ENCODE measurements at regions not wholly inside any gene's neighbourhood (a gene's known extent, or its start where the extent isn't known, plus 50 kb on each side); places are given as distances from the start of the nearest gene placed in this dataset.

DNA sequence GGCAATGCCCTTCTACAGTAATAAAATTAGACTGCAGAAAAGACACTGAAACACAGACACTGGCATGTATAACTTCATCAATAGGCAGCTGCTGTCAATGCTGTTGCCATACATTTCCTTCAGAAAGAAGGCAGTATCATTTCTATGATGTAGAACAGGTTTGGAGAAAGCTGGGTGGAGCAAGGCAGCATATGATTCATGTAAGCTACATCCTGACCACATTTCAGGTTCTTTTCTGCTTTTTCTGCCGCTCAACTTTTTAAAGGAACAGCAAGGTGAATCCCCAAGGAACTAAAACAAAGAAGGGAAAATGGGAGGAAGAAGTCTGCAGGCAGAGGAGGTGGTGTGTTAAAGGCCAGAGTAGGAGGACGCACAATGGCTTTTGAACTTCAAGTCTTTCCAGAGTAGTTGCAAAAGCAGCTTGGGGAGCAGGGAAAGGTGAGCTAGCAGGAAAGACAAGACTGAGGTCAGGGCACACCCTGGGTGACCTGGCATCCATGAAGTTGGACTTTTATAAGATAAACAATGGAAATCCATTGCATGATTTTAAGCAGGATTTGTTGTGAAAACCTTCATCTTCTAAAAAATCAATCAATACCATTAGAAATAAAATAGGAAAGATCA, 142.1 kb downstream of the MED10 start:
- no peak for DNase-seq (ENCODE audit: low spot score)

GRCh38 chr5:6235726-6236125, 142.6 kb downstream of the MED10 start:
- no peak for DNase-seq (ENCODE audit: low spot score)

GRCh38 chr5:6228257-6229250, 149.8 kb downstream of the MED10 start:
- no peak for DNase-seq (ENCODE audit: low spot score)

DNA sequence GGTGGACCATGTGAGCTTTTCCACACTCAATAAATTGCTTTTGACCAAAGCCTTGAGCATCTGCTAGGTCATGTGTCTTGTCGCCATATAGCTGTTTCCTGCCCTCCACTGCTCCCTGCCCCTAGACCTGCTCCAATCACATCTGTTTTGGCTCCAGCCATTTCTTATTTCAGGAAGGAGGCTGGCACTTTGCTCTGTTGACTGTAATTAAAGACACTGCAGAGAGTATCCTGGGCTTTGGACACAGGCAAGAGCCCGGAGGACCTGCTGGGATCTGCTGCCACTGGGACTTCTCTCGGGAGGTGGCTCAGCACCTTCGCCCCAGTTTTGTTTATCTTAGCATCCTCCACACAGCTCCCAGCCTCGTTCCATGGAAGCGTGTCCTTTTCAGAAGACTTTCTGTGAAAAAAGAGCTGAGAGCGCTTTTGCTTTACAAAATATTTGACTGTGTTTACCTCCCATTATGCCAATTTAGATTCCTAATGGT, 153.2 kb downstream of the MED10 start:
- DNase-seq (ENCODE audit: low spot score): no peak

DNA sequence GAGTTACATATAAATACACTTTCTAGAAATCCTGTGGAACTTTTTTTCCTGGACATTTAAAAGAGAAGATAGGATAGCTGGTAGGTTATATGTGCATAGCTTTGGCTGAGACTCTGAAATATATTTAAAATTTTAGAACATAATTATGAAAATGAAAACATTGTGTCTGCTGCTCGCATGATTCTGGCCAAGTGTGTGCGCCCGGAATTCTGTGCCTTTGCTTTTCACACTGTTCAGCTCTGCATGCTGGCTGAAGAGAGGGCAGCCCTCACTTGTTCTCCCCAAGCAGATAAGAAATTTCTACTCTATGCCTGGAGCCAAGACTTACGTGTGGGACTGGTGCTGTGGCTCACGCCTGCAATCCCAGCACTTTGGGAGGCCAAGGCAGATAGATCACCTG, 153.9 kb downstream of the MED10 start:
- no peak for DNase-seq (ENCODE audit: low spot score)

- no peak for DNase-seq (ENCODE audit: low spot score)
Observed at GRCh38 chr5:6222899-6223298, 155.4 kb downstream of the MED10 start.

DNA sequence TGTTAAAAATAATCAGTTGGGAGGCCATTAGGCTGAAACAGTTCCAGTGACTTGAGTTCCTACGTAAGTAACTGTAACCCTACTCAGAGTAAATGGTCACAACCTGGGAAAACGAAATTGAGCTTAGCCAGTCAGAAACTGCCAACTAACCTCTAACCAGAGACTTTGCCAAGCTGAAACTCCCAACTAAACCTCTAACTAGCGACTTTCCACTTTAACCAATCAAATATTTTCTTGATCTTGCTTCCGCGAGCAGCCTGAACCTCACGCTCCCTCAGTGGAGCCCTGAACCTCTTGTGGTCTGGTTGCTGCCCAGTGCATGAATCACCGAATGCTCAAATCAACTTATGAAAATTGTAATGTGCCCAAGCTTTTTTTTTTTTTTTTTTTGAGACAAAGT, 156.2 kb downstream of the MED10 start:
- no peak for DNase-seq (ENCODE audit: low spot score)

- no peak for DNase-seq (ENCODE audit: low spot score)
Observed at GRCh38 chr5:6221141-6221626, 157.2 kb downstream of the MED10 start.

- no peak for DNase-seq (ENCODE audit: low spot score)
Observed at GRCh38 chr5:6220346-6221088, 157.8 kb downstream of the MED10 start.

GRCh38 chr5:6218517-6218916, 159.8 kb downstream of the MED10 start:
- DNase-seq (ENCODE audit: low spot score): no peak

- DNase-seq (ENCODE audit: low spot score): no peak
Observed at GRCh38 chr5:6218116-6218515, 160.2 kb downstream of the MED10 start.

- DNase-seq (ENCODE audit: low spot score): no peak
Observed at GRCh38 chr5:6216471-6217075, 161.8 kb downstream of the MED10 start.

DNA sequence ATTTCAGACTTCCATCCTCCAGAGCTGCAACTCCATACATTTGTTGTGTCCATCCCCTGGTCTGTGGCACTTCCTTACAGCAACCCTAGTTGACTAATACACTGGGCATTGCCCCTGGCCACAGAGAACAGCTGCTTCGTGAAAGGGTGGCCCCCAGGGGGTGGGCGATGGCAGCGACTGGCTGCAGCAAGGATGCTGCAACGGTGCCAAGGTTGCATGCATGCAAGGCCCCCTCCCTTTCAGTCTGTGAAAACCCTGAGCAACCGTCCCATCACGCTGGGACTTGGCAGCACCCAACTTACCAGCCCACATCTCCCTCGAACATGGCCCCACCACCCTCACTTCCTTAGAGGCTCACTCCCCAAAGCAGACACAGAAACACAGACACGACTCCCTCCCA, 162.5 kb downstream of the MED10 start:
- no peak for DNase-seq (ENCODE audit: low spot score)

DNA sequence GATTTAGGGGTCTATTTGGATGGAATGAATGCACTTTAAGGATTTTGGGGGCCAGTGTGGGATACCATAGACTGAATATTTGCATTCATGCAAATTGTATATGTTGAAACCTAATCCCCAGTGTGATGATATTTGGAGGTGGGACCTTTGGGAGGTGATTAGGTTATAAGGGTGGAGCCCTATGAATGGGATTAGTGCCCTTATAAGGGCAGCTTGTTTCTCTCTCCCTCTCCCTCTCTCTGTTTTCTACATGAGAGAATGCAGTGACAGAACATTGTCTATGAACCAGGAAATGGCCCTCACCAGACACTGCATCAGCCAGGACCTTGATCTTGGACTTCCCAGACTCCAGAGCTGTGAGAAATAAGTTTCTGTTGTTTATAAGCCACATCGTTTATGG, 166.1 kb downstream of the MED10 start:
- DNase-seq (ENCODE audit: low spot score): no peak

GRCh38 chr5:6206501-6206900, 171.8 kb downstream of the MED10 start:
- DNase-seq (ENCODE audit: low spot score): no peak

DNA sequence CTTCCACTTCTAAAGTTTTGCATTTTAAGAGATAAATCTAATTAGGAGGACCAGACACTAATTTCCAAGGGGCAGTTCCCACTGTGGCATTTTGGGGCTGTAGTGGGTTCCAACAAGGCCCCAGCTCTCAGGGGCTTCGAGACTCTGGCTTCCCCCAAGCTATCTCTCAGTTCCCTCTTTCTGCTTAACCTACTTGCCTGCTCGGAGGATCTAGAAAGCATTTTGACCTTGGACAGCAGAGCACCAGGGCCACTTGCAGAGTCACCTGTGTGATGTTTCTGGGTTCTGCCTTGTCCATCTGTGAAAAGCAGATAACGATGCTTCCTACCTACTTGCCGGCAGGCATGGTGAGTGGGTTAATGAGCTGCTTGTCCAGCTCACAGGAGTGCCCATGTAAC, 175.4 kb downstream of the MED10 start:
- DNase-seq (ENCODE audit: low spot score): no peak

DNA sequence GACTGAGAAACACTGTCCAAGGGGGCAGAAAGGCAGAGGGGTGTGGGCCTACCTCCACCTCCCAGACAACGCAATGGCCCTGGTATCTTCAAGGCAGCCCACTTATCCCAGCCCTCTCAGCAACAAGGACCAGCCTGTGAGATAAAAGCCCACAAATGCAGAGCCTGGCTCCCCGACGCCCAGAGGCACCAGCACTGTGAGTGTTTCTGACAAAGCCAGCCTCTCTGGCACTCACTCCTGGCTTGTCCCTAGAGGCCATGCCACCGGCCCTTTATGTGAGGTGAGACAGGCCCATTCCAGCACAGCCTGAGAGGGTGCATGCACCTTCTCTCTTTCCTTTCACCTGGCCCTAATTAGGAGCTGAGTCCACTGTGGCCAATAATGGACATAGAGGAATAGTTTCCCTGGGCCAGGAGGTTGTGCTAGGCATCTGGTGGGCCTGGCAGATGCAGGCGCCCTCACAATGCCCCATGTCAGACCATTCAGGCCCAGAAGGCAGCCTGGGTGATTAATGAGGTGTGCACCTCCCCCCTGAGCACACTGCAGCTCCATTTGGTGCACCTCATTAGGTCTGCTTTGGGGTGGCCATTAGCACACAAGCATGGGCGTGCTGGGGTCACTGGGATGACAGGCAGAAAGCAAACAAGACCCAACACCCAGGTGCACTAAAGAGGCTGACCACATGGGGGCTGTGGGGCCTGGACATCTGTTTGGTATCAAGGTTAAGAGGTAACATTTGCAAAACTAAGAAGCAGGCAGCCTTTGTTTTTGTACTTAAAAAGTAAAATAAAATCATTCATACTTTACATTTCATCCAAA, 176.0 kb downstream of the MED10 start:
- DNase-seq (ENCODE audit: low spot score): no peak

- no peak for DNase-seq (ENCODE audit: low spot score)
Observed at GRCh38 chr5:6201631-6202030, 176.7 kb downstream of the MED10 start.

DNA sequence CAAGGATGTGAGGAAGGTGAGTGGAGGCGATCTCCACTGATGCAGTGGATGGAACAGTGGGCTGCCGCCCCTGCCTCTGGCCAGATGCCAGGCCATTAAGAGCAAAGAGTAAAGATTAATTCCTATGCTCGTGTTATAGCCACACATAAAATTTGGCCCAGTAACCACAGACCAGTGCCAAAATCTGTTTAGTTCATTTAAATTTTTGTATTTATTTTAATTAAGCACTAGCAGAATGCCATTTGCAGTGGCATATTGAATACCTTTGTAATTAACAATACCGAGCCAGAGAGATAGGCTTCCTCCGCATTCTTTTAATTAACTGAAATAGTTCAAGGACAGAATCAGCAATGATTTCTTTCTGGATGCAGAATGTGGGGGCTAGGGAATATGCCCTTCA, 179.8 kb downstream of the MED10 start:
- DNase-seq (ENCODE audit: low spot score): no peak

DNA sequence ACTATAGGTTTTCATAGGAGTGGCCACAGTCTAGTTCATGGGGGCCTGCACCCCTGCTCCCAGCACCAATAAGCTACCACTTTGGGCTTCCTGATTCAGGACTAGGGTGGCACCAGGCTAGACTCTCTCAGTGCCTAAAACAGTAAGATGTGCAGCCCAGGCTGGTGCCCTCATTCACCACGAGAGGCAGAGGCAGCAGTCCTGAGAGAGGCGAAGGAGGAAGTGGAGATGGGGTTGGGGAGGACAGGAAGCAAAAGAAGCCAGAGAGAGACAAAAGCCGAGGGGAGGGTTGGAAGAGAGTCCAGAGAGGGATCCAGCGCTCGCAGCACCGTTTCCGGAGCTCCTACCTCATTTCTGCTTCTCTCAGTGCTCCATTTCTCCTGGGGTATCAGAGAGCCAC, 180.9 kb downstream of the MED10 start:
- no peak for DNase-seq (ENCODE audit: low spot score)

- no peak for DNase-seq (ENCODE audit: low spot score)
Observed at GRCh38 chr5:6195711-6196358, 182.5 kb downstream of the MED10 start.
